HUES6 (cell line): ENCODE measurements at regions not wholly inside any gene's neighbourhood (a gene's known extent, or its start where the extent isn't known, plus 50 kb on each side); places are given as distances from the start of the nearest gene placed in this dataset.

Experiments
- H3K27ac ChIP-seq: 2 replicates; pipeline ENCODE4 v1.7.0; 2013; ENCODE audit warnings: low read depth, mild to moderate bottlenecking, low read length, inconsistent platforms
- H3K27me3 ChIP-seq: 2 replicates; pipeline ENCODE4 v1.6.1; 2013; ENCODE audit warnings: low read length; ENCODE audit not compliant: control insufficient read depth, insufficient read depth
- H3K36me3 ChIP-seq: 2 replicates; pipeline ENCODE4 v1.6.1; 2013; ENCODE audit warnings: low read length; ENCODE audit not compliant: control insufficient read depth, insufficient read depth
- H3K4me1 ChIP-seq: 2 replicates; pipeline ENCODE4 v1.6.1; 2013; ENCODE audit warnings: low read length; ENCODE audit not compliant: control insufficient read depth, insufficient read depth
- H3K4me3 ChIP-seq: 2 replicates; pipeline ENCODE4 v1.5.1; 2013; ENCODE audit warnings: low read depth, low read length
- H3K9ac ChIP-seq: one replicate; pipeline ENCODE4 v1.6.1; 2013; ENCODE audit warnings: mild to moderate bottlenecking, low read length
- H3K9me3 ChIP-seq: 2 replicates; pipeline ENCODE4 v1.6.1; 2013; ENCODE audit warnings: low read depth, low read length; ENCODE audit not compliant: control insufficient read depth, insufficient read depth

DNA sequence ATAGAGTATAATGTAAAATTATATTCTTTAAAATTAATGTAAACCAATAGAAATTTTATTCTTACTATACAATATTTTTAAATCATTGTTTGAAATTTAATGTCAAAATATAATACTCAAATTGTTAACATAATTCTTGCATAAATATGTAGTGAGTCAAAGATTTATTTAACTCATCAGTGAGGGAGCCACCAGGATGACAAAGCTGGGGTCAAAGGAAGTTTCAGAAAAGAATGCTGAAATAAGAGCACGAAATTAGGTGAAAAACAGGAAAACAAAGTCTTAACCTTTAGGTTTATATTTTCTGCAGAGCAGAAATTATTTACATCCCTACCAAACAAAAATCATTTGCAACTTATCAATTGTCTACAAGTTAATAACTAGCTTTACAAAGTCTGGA lies 74.1 kb downstream of the DIPK2A start:
- H3K9me3 ChIP-seq: no peaks in the 10 kb centered on the region
- H3K9ac ChIP-seq: no peak overlapping the region

DNA sequence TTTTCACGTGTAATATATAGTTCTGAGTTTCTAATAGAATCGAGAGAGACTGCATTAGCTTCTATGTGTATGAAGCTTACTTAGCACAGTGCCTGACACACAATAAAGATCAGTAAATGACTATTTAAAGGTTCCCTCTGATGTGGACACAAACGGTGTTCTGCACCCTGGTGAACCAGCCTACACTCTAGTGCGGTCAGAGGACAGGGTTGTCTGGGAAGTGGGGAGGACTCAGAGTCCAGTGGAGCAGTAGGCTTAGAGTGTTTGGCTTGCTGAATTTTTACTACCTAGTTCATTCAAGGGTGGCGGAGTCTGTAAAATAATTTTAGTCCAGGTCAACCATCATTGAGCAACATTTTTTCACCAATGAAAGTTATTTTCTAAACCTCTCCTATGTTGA lies 77.8 kb downstream of the DIPK2A start:
- Histone ChIP-seq H3K9ac (no peak overlapping the region), H3K9me3 (no peaks in the 10 kb centered on the region), H3K27me3 (no peaks in the 10 kb centered on the region), H3K36me3 (no peaks in the 10 kb centered on the region), H3K4me1 (no peaks in the 10 kb centered on the region), H3K4me3 (no peak overlapping the region), H3K27ac (no peak overlapping the region)

More for the DNA sequence above, 74.1 kb downstream of the DIPK2A start:
- no peak overlapping the region for H3K4me3 ChIP-seq
- no peaks in the 10 kb centered on the region for H3K27me3 ChIP-seq
- H3K4me1 ChIP-seq: no peaks in the 10 kb centered on the region
- H3K36me3 ChIP-seq: no peaks in the 10 kb centered on the region
- H3K27ac ChIP-seq: no peak overlapping the region

DNA sequence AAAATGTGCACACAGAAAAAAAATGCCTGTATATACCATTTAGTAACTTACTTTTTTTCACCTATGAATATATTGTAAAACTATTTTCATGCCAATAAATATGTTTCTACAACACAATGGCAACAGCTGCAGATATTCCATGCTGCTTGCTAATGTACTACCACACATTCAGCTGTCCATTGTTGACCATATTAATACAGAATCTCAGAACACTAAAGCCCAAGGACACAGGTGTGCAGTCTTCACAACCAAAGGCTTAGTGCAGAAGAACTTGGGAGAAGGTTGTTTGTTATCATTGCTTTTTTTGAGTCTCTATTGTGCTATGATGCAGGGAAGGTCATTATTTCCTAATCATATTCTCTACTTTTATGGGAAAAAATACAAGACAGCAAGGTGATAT lies 79.6 kb downstream of the DIPK2A start:
- Histone ChIP-seq H3K4me1 (no peaks in the 10 kb centered on the region), H3K9me3 (no peaks in the 10 kb centered on the region)

DNA sequence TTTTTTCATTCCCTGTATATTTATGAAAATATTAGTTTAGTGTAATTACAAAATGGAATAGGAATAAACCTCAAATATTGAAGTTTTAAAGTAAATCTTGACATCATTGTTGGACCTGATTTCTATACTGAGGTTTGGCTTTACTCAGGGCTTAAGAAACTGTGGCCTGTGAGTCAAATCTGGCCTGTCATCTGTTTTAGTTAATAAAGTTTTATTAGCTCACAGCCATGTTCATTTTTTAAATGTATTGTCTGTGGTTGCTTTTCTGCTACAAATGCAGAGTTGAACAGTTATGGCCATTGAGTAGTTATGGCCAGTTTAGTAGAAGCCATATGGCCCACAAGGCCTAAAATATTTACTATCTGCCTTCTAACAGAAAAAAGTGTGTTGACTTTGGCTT lies 80.7 kb downstream of the DIPK2A start:
- Histone ChIP-seq H3K9me3 (no peaks in the 10 kb centered on the region), H3K4me3 (no peak overlapping the region), H3K36me3 (no peaks in the 10 kb centered on the region), H3K9ac (no peak overlapping the region), H3K27me3 (no peaks in the 10 kb centered on the region), H3K4me1 (no peaks in the 10 kb centered on the region), H3K27ac (no peak overlapping the region)

More for the DNA sequence above, 79.6 kb downstream of the DIPK2A start:
- no peak overlapping the region for H3K9ac ChIP-seq
- no peak overlapping the region for H3K4me3 ChIP-seq
- H3K27me3 ChIP-seq: no peaks in the 10 kb centered on the region
- H3K36me3 ChIP-seq: no peaks in the 10 kb centered on the region
- H3K27ac ChIP-seq: no peak overlapping the region

DNA sequence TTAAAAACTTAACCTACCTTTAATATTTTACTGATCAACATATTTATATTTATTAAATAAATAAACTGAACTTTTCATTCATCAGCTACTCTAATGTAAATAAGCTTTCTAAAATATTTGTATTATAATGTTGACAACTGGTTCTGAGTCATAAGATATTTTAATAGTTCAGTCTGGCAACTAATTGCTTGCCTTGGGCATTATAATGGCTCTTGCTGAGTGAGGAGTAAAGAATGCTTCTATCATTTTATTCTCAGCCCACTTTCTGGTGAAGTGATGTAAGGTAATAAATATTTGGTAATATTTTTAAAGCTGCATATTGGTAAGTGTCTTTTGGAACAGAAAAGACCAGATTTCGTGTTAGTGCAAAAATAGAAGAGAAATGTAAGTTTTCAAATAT lies 81.5 kb downstream of the DIPK2A start:
- Histone ChIP-seq H3K27me3 (no peaks in the 10 kb centered on the region), H3K4me1 (no peaks in the 10 kb centered on the region), H3K9me3 (no peaks in the 10 kb centered on the region), H3K9ac (no peak overlapping the region), H3K4me3 (no peak overlapping the region), H3K27ac (no peak overlapping the region), H3K36me3 (no peaks in the 10 kb centered on the region)

DNA sequence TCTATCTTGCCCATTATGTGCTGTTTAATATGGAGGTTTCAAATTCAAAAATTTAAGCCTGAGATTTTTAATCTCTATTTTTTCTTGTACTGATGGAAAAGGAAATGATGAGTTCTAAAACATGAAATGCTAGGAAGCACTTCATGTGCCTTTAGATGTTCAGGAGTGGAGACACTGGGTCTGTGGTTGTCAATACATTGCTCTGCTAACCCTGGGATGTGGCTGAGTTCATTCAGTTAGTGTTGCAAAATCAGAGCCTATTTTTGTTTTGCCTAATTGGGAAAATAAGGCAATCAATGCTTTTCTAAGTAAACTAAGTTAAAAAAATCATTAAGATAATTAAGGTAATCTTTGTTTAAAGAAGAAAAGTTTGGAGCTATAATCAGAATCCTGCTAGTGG lies 83.1 kb downstream of the DIPK2A start:
- no peak overlapping the region for H3K27ac ChIP-seq
- H3K36me3 ChIP-seq: no peaks in the 10 kb centered on the region
- H3K4me3 ChIP-seq: no peak overlapping the region
- no peaks in the 10 kb centered on the region for H3K4me1 ChIP-seq
- H3K27me3 ChIP-seq: no peaks in the 10 kb centered on the region
- no peak overlapping the region for H3K9ac ChIP-seq
- no peaks in the 10 kb centered on the region for H3K9me3 ChIP-seq

DNA sequence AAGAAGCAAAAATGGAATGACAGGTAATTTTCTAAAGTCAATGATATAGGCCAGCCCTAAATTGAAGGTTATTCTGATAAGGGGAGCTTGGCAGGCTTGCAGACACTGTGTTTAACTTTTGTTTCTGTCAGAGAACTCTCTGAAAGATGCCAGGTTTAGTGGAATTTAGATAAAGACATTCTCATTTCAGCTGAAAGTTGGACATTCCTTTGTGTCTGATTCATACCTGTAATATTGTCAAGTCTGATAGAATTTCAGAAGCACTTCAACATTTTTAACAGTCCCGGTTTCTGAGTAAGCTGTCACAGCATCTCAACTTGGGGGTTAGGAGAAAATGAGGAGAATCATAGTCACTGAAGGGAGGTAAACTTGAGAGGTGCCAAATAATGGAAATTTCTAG lies 84.0 kb downstream of the DIPK2A start:
- no peaks in the 10 kb centered on the region for H3K4me1 ChIP-seq
- no peaks in the 10 kb centered on the region for H3K27me3 ChIP-seq
- no peaks in the 10 kb centered on the region for H3K36me3 ChIP-seq
- no peak overlapping the region for H3K9ac ChIP-seq
- H3K27ac ChIP-seq: no peak overlapping the region
- H3K9me3 ChIP-seq: no peaks in the 10 kb centered on the region
- no peak overlapping the region for H3K4me3 ChIP-seq

DNA sequence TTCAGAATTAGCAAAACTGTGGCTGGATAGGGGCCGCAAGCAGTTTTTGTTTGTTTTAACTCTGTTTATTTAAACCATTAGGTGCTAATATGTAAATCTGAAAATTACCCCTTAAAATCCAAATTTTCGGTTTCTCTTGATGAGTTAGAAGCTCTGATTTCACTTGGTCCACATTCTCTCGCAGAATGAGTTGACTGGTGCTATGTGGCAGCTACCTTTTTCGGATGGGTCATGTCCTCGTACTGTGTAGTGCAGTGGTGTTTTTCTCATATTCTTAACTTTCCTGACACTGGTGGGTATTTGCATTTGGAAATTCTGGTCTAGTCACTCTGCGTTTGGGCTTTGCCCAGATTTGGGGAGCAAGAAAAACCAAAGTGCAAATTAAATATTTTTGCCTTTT lies 87.1 kb downstream of the DIPK2A start:
- H3K4me3 ChIP-seq: no peak overlapping the region
- H3K9me3 ChIP-seq: no peaks in the 10 kb centered on the region
- H3K36me3 ChIP-seq: no peaks in the 10 kb centered on the region
- H3K9ac ChIP-seq: no peak overlapping the region
- H3K4me1 ChIP-seq: no peaks in the 10 kb centered on the region
- no peaks in the 10 kb centered on the region for H3K27me3 ChIP-seq
- no peak overlapping the region for H3K27ac ChIP-seq

DNA sequence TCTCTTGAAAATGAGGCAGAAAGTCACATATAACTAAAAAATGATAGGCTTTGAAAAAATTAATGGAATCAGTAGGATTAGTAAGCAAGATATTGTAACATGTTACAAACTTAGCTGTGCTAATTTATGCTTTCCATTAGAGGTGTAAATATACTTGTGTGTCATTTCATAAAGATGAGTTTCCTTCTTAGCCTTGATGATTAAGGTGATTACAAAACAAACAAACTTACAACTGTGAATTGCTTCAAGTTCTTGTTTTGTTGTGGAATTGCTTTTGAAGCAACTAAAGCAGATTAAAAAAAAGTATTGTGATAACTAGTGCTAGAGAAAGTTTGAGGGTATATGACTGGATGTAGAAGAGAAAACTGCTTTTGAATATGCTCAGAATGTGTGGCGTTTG lies 87.9 kb downstream of the DIPK2A start:
- Histone ChIP-seq H3K27ac (no peak overlapping the region), H3K36me3 (no peaks in the 10 kb centered on the region), H3K9ac (no peak overlapping the region), H3K27me3 (no peaks in the 10 kb centered on the region), H3K4me1 (no peaks in the 10 kb centered on the region), H3K4me3 (no peak overlapping the region), H3K9me3 (no peaks in the 10 kb centered on the region)

DNA sequence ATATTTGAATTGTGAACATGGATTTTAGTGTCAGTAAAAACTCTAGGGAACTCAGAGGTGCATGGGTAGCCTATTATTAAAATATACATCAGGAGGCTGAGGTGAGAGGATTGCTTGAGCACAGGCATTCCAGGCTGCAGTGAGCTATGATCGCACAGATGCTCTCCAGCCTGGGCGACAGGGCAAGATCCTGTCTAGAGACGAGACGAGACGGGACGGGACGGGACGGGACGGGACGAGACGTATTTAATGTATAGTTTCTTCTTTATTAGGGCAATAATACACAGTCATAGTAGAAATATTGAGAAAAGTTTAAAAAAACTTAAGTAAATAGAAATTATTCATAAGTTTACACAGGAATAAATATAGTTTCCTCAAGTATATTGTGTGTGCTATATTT lies 89.3 kb downstream of the DIPK2A start:
- no peak overlapping the region for H3K27ac ChIP-seq
- H3K9ac ChIP-seq: no peak overlapping the region
- H3K27me3 ChIP-seq: no peaks in the 10 kb centered on the region
- no peaks in the 10 kb centered on the region for H3K9me3 ChIP-seq
- H3K4me1 ChIP-seq: no peaks in the 10 kb centered on the region
- no peaks in the 10 kb centered on the region for H3K36me3 ChIP-seq
- H3K4me3 ChIP-seq: no peak overlapping the region

DNA sequence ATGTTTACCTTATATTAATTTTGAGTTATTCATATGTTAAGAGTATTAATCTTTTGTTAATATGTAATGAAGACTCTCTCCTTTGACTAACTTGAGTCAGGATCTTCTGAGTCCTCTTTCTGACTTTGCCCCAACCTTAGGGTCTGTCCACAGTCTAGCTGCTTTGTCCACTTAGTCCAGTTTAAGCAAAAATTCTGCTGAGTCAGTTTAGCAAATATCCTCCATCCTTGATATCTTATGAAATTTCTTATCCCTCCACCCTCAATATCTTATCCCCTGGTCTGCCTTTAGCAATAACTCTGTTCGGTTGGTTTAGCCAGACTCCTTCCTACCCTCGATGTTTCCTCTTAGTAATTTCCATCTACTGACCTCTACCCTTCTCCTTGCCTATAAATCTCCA lies 91.7 kb downstream of the DIPK2A start:
- H3K9ac ChIP-seq: no peak overlapping the region
- no peak overlapping the region for H3K27ac ChIP-seq
- no peaks in the 10 kb centered on the region for H3K9me3 ChIP-seq
- H3K4me3 ChIP-seq: no peak overlapping the region
- no peaks in the 10 kb centered on the region for H3K4me1 ChIP-seq
- H3K27me3 ChIP-seq: no peaks in the 10 kb centered on the region
- H3K36me3 ChIP-seq: no peaks in the 10 kb centered on the region

DNA sequence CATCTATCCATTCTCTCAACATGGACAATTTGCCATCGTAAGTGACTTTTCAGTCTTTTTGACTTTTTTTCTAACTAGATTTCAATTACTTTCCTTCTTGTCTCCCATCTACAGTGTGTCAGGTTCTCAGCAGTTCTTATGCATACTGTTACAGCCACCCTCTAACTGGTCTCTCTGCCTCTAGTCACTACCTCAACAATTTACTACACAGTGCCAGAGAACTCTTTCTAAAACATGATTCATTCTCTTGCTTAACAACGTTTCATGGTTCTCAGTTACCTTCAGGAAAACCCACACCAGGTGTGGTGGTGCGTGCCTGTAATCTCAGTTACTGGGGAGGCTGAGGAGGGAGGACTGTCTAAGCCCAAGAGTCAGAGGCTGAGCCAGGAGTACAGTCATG lies 95.4 kb downstream of the DIPK2A start:
- Histone ChIP-seq H3K4me3 (no peak overlapping the region), H3K27me3 (no peaks in the 10 kb centered on the region), H3K27ac (no peak overlapping the region), H3K9ac (no peak overlapping the region), H3K9me3 (peaks cover 18% of the 10 kb centered on the region), H3K4me1 (no peaks in the 10 kb centered on the region), H3K36me3 (no peaks in the 10 kb centered on the region)
